ENCODE measurements at regions not wholly inside any gene's neighbourhood (a gene's known extent, or its start where the extent isn't known, plus 50 kb on each side); places are given as distances from the start of the nearest gene placed in this dataset.

DNA sequence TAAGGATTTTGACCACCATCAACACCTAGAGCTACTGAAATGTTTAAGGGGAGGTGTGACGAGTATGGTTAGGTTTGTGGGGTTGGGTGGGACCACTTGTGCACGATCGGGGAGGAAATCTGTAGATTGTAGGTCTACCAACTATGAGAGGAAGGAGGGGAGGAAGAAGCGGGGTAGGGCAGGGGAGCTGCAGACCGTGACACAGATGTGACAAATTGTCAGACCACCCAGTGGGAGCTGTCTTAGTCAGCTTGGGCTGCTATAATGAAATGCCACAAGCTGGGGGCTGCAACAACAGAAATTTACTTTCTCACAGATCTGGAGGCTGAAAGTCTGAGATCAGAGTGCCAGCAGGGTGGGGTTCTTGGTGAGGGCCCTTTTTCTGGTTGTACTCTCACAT, 62.2 kb upstream of the ARGLU1 start:
- TF ChIP-seq RARB (CRISPR knock-in tag; IDR thresholded peaks at IDR 0.05) (no peak), BACH2 (CRISPR knock-in tag; IDR thresholded peaks at IDR 0.05; ENCODE audit: borderline replicate concordance) (no peak), ESRRG (CRISPR knock-in tag; IDR thresholded peaks at IDR 0.05) (no peak), ZNF565 (CRISPR knock-in tag; conservative IDR thresholded peaks at IDR 0.05; ENCODE audit: low read depth) (no peak), GLIS3 (CRISPR knock-in tag; IDR thresholded peaks at IDR 0.05) (no peak), ZFP30 (CRISPR knock-in tag; IDR thresholded peaks at IDR 0.05) (no peak), ZFP3 (CRISPR knock-in tag; IDR thresholded peaks at IDR 0.05) (no peak), ARNTL (CRISPR knock-in tag; IDR thresholded peaks at IDR 0.05; ENCODE audit: borderline replicate concordance, low read depth) (no peak), SNAI2 (CRISPR knock-in tag; IDR thresholded peaks at IDR 0.05) (no peak)
- TF ChIP-seq, protein P1, sequence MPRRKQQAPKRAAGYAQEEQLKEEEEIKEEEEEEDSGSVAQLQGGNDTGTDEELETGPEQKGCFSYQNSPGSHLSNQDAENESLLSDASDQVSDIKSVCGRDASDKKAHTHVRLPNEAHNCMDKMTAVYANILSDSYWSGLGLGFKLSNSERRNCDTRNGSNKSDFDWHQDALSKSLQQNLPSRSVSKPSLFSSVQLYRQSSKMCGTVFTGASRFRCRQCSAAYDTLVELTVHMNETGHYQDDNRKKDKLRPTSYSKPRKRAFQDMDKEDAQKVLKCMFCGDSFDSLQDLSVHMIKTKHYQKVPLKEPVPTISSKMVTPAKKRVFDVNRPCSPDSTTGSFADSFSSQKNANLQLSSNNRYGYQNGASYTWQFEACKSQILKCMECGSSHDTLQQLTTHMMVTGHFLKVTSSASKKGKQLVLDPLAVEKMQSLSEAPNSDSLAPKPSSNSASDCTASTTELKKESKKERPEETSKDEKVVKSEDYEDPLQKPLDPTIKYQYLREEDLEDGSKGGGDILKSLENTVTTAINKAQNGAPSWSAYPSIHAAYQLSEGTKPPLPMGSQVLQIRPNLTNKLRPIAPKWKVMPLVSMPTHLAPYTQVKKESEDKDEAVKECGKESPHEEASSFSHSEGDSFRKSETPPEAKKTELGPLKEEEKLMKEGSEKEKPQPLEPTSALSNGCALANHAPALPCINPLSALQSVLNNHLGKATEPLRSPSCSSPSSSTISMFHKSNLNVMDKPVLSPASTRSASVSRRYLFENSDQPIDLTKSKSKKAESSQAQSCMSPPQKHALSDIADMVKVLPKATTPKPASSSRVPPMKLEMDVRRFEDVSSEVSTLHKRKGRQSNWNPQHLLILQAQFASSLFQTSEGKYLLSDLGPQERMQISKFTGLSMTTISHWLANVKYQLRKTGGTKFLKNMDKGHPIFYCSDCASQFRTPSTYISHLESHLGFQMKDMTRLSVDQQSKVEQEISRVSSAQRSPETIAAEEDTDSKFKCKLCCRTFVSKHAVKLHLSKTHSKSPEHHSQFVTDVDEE (CRISPR knock-in tag; IDR thresholded peaks at IDR 0.05) = no peak
- TF ChIP-seq, protein P2, sequence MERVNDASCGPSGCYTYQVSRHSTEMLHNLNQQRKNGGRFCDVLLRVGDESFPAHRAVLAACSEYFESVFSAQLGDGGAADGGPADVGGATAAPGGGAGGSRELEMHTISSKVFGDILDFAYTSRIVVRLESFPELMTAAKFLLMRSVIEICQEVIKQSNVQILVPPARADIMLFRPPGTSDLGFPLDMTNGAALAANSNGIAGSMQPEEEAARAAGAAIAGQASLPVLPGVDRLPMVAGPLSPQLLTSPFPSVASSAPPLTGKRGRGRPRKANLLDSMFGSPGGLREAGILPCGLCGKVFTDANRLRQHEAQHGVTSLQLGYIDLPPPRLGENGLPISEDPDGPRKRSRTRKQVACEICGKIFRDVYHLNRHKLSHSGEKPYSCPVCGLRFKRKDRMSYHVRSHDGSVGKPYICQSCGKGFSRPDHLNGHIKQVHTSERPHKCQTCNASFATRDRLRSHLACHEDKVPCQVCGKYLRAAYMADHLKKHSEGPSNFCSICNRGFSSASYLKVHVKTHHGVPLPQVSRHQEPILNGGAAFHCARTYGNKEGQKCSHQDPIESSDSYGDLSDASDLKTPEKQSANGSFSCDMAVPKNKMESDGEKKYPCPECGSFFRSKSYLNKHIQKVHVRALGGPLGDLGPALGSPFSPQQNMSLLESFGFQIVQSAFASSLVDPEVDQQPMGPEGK (CRISPR knock-in tag; IDR thresholded peaks at IDR 0.05; ENCODE audit: borderline replicate concordance) = no peak
- TF ChIP-seq, protein P3, sequence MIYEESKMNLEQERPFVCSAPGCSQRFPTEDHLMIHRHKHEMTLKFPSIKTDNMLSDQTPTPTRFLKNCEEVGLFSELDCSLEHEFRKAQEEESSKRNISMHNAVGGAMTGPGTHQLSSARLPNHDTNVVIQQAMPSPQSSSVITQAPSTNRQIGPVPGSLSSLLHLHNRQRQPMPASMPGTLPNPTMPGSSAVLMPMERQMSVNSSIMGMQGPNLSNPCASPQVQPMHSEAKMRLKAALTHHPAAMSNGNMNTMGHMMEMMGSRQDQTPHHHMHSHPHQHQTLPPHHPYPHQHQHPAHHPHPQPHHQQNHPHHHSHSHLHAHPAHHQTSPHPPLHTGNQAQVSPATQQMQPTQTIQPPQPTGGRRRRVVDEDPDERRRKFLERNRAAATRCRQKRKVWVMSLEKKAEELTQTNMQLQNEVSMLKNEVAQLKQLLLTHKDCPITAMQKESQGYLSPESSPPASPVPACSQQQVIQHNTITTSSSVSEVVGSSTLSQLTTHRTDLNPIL (CRISPR knock-in tag; IDR thresholded peaks at IDR 0.05; ENCODE audit: low read depth) = no peak
